Tibial nerve (tissue), 4 donors: ENCODE measurements at regions not wholly inside any gene's neighbourhood (a gene's known extent, or its start where the extent isn't known, plus 50 kb on each side); places are given as distances from the start of the nearest gene placed in this dataset.

Experiments used
- CTCF ChIP-seq, 5 experiments: fragments of 200-600 bp in 3 of 5; fragments of 450-650 bp in 2 of 5; sonication (generic) in 3 of 5; IDR thresholded peaks; one replicate each; pipeline ENCODE4 v1.5.1; 2016 to 2019; ENCODE audit warnings: antibody characterized with exemption in 5 of 5, mild to moderate bottlenecking in 3 of 5, moderate library complexity in 2 of 5
- EP300 ChIP-seq, 2 donors: sonication (generic); formaldehyde crosslinking; IDR thresholded peaks; one replicate each; pipeline ENCODE4 v1.6.1; 2017; ENCODE audit warnings: antibody characterized with exemption in 2 of 2, mild to moderate bottlenecking in 1 of 2
- POLR2A ChIP-seq, 2 donors: fragments of 450-650 bp; IDR thresholded peaks; one replicate each; pipeline ENCODE4 v1.6.1; 2017; ENCODE audit warnings: antibody characterized with exemption in 2 of 2, mild to moderate bottlenecking in 2 of 2, moderate library complexity in 2 of 2

- TF ChIP-seq CTCF (IDR thresholded peaks at IDR 0.05), result no peak
- no peak for TF ChIP-seq POLR2A (IDR thresholded peaks at IDR 0.05)
- TF ChIP-seq EP300 (IDR thresholded peaks at IDR 0.05), result no peak
Measured at GRCh38 chr6:139568956-139569538, 194.6 kb upstream of the CITED2 start.
